ENCODE measurements at regions not wholly inside any gene's neighbourhood (a gene's known extent, or its start where the extent isn't known, plus 50 kb on each side); places are given as distances from the start of the nearest gene placed in this dataset.

DNA sequence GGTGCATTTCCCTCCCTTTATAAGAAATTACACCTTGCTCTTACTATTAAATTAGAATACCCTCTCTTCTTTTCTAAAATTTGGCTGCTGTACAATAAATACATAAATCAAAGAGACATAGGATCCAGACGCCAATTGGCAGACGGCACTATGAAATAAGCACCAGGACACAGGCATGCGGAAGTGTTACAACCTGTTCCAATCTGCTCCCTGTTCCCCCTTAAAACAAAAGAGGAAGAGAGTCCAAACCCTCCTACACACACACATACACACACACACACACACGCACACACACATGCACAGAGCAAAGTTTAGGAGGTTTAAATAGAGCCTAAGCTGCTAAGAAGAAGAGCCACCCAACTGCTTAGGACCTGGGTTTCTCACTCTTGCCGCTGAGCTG lies 75.6 kb upstream of the ZNF507 start:
- TF ChIP-seq SUZ12 (IDR thresholded peaks at IDR 0.05; ENCODE audit: low read depth, low read length) (no peak), JUND (CRISPR knock-in tag; IDR thresholded peaks at IDR 0.05) (no peak), RNF2 (conservative IDR thresholded peaks at IDR 0.05; ENCODE audit: low read depth) (no peak), MZF1 (CRISPR knock-in tag; IDR thresholded peaks at IDR 0.05; ENCODE audit: borderline replicate concordance) (no peak), MAFK (conservative IDR thresholded peaks at IDR 0.05 in 1 of 2, IDR thresholded peaks at IDR 0.05 in 1 of 2; ENCODE audit: low read length in 2 of 2) (no peak), ERF (CRISPR knock-in tag; IDR thresholded peaks at IDR 0.05) (no peak), POLR2A (IDR thresholded peaks at IDR 0.05; ENCODE audit: insufficient read depth in 1 of 2, low read depth in 2 of 2, low read length in 2 of 2) (no peak), RORA (CRISPR knock-in tag; IDR thresholded peaks at IDR 0.05) (no peak), HNF4G (IDR thresholded peaks at IDR 0.05; ENCODE audit: borderline replicate concordance, low read depth, low read length) (no peak), HNF4G (CRISPR knock-in tag; IDR thresholded peaks at IDR 0.05; ENCODE audit: borderline replicate concordance, low read depth) (no peak)
- TF ChIP-seq, protein P1, sequence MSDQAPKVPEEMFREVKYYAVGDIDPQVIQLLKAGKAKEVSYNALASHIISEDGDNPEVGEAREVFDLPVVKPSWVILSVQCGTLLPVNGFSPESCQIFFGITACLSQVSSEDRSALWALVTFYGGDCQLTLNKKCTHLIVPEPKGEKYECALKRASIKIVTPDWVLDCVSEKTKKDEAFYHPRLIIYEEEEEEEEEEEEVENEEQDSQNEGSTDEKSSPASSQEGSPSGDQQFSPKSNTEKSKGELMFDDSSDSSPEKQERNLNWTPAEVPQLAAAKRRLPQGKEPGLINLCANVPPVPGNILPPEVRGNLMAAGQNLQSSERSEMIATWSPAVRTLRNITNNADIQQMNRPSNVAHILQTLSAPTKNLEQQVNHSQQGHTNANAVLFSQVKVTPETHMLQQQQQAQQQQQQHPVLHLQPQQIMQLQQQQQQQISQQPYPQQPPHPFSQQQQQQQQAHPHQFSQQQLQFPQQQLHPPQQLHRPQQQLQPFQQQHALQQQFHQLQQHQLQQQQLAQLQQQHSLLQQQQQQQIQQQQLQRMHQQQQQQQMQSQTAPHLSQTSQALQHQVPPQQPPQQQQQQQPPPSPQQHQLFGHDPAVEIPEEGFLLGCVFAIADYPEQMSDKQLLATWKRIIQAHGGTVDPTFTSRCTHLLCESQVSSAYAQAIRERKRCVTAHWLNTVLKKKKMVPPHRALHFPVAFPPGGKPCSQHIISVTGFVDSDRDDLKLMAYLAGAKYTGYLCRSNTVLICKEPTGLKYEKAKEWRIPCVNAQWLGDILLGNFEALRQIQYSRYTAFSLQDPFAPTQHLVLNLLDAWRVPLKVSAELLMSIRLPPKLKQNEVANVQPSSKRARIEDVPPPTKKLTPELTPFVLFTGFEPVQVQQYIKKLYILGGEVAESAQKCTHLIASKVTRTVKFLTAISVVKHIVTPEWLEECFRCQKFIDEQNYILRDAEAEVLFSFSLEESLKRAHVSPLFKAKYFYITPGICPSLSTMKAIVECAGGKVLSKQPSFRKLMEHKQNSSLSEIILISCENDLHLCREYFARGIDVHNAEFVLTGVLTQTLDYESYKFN (CRISPR knock-in tag; conservative IDR thresholded peaks at IDR 0.05): no peak
- TF ChIP-seq, protein P2, sequence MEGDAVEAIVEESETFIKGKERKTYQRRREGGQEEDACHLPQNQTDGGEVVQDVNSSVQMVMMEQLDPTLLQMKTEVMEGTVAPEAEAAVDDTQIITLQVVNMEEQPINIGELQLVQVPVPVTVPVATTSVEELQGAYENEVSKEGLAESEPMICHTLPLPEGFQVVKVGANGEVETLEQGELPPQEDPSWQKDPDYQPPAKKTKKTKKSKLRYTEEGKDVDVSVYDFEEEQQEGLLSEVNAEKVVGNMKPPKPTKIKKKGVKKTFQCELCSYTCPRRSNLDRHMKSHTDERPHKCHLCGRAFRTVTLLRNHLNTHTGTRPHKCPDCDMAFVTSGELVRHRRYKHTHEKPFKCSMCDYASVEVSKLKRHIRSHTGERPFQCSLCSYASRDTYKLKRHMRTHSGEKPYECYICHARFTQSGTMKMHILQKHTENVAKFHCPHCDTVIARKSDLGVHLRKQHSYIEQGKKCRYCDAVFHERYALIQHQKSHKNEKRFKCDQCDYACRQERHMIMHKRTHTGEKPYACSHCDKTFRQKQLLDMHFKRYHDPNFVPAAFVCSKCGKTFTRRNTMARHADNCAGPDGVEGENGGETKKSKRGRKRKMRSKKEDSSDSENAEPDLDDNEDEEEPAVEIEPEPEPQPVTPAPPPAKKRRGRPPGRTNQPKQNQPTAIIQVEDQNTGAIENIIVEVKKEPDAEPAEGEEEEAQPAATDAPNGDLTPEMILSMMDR (CRISPR knock-in tag; IDR thresholded peaks at IDR 0.05): no peak
- TF ChIP-seq, protein P3, sequence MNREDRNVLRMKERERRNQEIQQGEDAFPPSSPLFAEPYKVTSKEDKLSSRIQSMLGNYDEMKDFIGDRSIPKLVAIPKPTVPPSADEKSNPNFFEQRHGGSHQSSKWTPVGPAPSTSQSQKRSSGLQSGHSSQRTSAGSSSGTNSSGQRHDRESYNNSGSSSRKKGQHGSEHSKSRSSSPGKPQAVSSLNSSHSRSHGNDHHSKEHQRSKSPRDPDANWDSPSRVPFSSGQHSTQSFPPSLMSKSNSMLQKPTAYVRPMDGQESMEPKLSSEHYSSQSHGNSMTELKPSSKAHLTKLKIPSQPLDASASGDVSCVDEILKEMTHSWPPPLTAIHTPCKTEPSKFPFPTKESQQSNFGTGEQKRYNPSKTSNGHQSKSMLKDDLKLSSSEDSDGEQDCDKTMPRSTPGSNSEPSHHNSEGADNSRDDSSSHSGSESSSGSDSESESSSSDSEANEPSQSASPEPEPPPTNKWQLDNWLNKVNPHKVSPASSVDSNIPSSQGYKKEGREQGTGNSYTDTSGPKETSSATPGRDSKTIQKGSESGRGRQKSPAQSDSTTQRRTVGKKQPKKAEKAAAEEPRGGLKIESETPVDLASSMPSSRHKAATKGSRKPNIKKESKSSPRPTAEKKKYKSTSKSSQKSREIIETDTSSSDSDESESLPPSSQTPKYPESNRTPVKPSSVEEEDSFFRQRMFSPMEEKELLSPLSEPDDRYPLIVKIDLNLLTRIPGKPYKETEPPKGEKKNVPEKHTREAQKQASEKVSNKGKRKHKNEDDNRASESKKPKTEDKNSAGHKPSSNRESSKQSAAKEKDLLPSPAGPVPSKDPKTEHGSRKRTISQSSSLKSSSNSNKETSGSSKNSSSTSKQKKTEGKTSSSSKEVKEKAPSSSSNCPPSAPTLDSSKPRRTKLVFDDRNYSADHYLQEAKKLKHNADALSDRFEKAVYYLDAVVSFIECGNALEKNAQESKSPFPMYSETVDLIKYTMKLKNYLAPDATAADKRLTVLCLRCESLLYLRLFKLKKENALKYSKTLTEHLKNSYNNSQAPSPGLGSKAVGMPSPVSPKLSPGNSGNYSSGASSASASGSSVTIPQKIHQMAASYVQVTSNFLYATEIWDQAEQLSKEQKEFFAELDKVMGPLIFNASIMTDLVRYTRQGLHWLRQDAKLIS (CRISPR knock-in tag; IDR thresholded peaks at IDR 0.05): no peak

All from HepG2 (cell line).